HG02884 (cell line): ENCODE measurements at regions not wholly inside any gene's neighbourhood (a gene's known extent, or its start where the extent isn't known, plus 50 kb on each side); places are given as distances from the start of the nearest gene placed in this dataset.

Source experiments
- ATAC-seq: cut with Tn5 transposase; IDR thresholded peaks from one replicate; pipeline ENCODE4 v1.9.1; 2021; ENCODE audit warnings: mild to moderate bottlenecking, moderate library complexity; ENCODE audit not compliant: unreplicated experiment

GRCh38 chr14:100463937-100464336 is 123.3 kb downstream of the BEGAIN start:
- ATAC-seq, result no peak

DNA sequence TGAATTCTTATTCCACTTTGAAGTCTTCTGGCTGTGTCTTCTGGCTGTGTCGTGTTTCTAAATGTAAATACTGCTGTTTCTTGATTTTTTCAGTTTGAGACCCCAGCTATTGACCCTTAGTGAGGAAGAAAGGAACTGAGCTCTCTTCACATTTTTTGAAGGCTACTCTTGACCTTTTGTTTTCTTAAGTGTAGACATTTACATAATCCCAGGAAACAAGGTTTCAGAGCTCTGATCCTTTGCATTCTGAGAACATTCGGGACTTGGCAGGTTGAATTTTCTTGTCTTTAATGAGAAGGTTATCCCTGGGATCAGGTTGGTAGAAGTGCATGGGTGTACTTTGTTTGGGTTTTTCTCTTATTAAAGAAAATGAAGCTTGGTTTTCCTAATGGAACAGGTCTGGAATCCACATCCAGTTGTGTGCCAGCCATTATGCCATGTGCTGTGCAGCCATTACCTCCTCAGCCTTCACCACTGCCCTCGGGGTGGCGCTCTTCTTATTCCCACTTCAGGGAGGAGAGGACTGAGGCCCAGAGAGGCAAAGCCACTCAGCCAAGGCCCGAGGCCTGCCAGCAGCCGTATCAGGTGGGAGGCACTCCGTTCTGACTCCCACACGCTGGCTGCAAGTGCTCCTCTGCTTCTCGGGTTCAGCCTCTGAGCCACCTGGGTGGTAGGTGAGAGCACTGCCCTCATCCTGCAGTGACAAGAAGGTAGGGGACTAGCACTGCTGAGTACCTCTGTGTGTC is 120.9 kb downstream of the BEGAIN start:
- ATAC-seq, result no peak

DNA sequence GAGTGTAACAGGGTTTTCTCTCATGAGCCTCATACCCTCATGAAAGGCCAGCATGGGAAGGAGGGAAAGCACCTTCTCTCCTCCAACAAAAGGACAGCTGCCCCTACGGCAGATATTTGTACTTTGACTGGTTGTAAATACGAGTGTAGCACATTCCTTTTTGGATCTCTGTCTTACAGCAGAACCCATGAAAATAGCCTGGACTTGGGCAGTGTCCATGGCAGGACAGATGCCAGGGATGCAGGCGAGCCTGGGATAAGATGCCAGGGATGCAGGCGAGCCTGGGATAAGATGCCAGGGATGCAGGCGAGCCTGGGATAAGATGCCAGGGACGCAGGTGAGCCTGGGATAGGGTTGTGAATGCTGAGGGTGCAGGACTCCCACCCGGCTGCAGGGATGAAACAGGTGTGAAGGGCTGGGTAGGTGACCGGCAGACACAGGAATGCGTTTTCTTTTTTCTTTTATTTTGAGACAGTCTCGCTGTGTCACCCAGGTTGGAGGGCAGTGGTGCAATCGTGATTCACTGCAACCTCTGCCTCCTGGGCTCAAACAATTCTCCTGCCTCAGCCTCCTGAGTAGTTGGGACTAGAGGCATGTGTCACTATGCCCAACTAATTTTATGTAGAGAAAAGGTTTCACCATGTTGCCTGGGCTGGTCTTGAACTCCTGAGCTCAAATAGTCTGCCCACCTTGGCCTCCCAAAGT is 120.0 kb downstream of the BEGAIN start:
- ATAC-seq, result no peak

GRCh38 chr14:100467939-100468338 is 119.3 kb downstream of the BEGAIN start:
- ATAC-seq, result no peak

- ATAC-seq, result no peak
Observed at GRCh38 chr14:100468557-100468956, 118.7 kb downstream of the BEGAIN start.

DNA sequence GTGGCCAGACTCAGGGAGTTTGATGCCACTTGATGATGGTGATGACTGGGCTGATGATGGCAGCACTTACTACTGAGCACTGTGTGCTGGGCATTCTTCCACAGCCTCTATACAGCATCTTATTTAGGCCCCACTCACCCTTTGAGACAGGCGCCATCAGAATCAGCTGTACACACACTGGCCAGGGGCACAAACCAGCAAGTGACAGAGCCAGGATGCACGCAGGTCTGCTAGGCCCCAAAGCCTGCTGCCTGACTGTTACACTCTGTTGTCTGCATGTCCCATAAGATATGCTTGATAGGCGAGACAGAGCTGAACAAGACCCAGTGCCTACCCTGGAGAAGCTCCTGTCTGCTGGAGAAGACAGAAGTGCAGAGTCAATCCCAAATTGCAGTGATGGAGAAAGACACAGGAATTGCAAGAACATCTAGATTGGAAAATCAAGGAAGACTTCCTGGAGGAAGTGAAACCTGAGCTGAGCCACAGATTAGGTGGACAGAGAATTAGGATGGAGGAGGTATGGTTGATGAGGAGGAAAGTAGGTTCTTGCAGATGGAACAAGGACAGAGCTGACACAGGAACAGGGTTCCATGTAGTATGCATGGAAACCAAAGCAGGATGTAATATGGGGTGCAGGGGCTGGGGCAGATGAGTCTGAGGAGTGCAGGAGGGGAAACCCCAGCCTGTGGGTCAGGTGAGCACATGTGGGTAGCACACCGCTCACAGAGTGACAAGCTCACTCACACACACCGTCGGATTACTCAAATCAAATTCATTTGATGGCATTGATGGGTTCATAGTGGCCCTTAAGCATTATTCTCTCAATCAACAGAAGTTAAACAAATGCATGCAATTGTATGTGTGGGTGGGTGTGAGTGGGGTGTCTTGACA is 117.3 kb downstream of the BEGAIN start:
- no peak for ATAC-seq

GRCh38 chr14:100470523-100470897 is 116.7 kb downstream of the BEGAIN start:
- ATAC-seq, result no peak

DNA sequence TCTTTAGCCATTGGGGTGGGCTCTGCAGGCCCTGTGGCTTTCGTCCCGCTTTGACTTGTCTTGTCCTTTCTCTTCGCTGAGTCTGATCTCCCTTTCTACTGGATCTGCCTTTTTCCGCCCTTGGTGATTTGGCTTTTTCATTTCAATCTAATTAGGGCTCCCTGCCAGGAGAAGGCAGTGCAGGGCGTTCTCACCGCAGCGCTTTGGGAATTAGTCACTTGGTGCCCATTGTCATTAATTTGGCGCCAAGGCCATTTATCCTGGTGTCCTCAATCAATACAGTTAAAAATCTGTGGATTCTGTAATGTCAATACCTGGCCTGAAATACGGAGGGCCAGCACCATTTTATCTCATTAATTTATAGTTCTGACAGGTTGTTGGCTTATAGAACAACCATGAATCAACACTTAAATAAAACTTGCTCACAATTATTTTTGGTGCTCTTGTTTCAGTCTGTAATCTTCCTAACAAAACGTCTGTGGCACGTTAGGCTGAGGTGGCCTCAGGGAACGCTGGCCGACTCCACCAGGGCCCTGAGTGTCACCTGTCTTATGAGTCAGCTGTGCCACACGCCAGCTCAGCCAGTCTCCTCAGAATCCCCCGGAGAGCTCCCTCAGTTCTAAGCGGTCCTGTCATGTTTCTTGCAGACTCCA is 115.7 kb downstream of the BEGAIN start:
- ATAC-seq, result no peak

- no peak for ATAC-seq
Observed at GRCh38 chr14:100472094-100472455, 115.1 kb downstream of the BEGAIN start.

DNA sequence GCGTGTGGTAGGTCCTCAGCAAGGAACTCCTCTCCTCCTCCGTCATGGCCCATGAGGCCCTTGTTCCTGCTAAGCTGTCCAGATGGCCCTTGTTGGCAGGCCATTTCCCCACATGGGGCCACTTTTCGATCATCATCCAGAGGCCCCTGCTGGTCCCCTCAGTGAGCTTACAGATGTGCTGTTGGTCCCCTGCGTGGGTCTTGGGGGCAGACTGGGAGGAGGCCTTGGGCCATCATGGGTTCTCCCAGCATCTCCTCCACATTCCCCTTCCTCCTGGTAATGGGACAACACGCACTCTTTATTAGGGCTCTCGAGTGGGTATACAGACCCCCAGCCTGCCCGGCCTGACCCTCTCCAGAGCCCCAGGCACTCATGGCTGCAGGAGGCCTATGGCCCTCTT is 114.7 kb downstream of the BEGAIN start:
- no peak for ATAC-seq

DNA sequence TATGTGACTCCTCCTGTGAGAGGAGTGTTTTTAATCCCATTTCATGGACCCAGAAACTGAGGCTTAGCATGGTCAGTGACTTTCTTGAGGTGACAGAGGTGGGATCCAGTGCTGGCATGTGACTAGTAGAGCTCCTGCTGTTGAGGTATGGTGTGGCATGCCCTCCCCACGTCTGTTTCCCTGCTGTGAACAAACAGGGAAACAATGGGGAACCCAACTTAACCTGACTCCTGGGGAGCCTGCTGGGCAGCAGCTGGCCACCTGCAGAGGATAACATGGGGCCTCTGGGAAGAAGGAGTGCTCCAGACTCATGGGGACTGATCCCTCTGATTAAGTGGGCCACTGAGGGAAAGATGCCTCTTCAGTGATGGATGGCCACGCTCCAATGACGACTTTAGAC is 114.0 kb downstream of the BEGAIN start:
- ATAC-seq, result no peak

DNA sequence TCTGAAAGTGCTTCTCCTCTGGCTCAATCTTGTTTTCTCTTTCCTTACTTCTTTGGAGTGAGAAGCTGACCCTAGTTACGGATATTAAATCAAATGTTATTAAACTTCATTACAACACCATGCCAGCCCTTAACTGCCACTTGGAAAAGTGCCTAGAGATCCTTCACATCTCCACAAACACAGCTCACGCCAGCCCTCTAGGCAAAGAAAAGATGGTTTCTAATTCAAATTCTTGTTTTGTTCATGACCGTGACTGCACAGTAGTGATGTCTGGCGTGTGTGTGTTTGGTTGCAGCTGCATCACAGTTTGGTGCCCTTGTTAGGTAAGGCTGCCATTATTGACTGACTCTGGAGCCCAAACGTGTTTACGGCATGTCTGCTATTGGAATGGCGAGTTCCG is 113.0 kb downstream of the BEGAIN start:
- ATAC-seq, result no peak

GRCh38 chr14:100475268-100475667 is 111.9 kb downstream of the BEGAIN start:
- no peak for ATAC-seq

DNA sequence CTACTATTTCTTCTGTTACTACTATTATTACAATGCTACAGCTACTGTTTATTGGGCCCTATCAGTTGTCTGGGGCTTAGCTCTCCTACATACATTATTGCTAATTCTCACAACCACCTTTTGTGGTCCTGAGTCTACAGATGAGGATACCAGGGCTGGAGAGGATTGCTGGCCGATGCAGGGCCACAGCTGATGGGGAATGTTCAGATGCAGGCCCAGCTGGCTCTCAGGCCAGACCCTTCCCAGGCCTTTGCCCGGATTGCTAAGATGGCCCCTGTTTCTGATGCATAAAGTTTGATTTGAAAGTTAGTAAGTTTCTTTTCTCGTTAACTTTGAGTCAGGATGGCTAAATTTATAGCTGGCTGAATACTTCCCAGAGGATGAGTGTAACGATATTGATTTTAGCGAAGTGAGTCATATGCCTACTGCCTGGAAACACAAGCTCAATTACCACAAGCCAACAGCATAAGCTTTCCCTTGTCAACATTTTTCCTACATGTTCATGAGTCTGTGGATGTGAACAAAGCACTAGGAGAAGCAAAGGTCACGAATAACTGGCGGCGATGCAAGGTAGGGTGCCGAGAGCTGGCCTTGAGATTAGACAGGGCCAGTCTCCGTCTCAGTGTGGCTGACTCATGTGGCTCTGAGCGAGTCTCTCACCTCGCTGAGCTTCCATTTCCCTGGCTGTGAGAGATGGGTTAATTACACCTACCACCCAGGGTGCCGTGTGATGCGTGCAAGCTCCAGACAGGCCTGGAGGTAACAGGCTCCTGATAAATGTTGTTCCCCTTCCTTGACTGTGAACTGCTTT is 111.0 kb downstream of the BEGAIN start:
- ATAC-seq, result no peak

DNA sequence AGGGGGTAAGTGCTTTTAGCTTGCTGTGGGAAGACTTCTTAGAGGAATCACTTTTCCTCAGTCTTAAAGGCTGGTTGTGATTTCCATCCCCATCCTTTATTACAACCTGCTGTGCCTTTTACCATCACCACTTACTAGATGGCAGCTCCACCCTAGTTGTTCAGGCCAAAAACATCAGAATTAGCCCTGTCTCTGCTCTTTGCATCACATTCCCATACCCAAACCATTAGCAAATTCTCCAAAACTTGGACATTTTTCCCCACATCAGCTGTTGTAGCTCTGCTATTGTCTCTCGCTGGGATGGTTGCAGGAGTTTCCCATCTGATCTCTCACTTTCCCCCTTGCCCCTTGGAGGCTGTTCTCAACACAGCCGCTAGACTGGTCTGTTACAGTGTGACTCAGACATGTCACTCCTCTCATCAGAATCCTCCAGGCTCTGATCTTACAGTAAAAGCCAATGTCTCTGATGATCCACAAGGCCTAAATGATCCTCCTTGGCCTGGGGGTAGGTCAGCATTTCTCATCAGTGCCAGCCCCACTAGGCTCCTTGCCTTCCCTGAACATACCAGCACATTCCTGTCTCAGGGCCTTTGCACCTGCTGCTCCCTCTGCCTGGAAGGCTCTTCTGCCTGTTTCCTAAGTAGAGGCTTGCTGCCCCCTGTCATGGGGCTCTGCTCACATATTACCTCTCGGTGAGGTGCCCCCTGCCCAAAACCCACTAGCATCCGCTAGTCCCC is 102.5 kb downstream of the BEGAIN start:
- ATAC-seq, result no peak

DNA sequence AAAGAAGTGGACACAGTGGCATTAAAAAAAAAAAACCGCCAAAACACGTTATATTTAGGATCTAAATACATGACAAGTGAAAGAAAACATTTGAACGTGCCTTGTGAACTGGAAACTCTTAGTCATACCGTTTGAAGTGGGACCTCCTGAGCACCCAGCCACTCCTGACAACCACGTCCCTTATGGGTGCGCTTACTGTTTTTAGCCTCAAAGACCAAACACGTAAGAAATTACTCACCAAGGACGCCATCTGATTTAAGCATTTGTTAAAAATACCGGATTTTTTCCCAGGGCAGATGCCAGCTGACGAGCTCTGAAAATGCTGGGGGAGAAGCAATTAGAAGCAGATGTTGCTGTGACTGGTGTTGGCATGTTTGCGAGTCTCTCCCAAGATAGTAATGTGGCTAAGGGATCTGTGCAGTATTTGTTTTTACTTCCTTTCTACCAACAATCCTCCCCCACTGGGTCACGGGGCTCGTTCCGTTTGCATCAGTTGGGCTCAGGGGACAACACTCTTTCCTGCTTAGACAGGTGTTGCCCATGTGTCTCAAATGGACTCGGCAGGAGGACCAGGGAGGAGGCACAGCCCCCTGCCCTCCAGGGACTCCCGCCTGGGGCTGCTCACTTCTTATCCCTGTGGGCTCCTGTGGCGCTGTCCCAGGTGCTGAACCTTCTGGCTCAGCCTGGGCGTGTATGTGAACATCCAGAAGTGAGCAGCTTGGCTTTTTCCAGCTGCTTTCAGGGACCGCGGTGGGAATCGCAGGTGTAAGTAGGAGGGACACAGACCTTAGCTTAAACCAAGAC is 101.0 kb downstream of the BEGAIN start:
- ATAC-seq, result peak; percentile 73
